CD14-positive monocyte (primary cell): ENCODE measurements at regions not wholly inside any gene's neighbourhood (a gene's known extent, or its start where the extent isn't known, plus 50 kb on each side); places are given as distances from the start of the nearest gene placed in this dataset.

ENCODE experiments used
- DNase-seq, 3 donors: peaks; one replicate each; pipeline ENCODE4 v3.0.0-alpha.2; 2011 to 2022
- H2AFZ ChIP-seq: 2 replicates; pipeline ENCODE4 v1.6.0; 2012; ENCODE audit warnings: mild to moderate bottlenecking, low read depth, low read length, inconsistent platforms; ENCODE audit not compliant: insufficient read depth, poor library complexity, severe bottlenecking
- H3K27ac ChIP-seq, 2 donors: 1 replicate in 1 of 2; 2 replicates in 1 of 2; pipeline ENCODE4 v1.5.1; 2012 to 2013; ENCODE audit warnings: low read length in 2 of 2, control low read depth in 1 of 2, inconsistent platforms in 1 of 2, low read depth in 1 of 2, mild to moderate bottlenecking in 1 of 2
- H3K27me3 ChIP-seq, 2 donors: one replicate each; pipeline versions ENCODE4 v1.6.0 to v1.6.1; 2011 to 2013; ENCODE audit warnings: low read length in 2 of 2; ENCODE audit not compliant: control insufficient read depth in 2 of 2, insufficient read depth in 2 of 2
- H3K36me3 ChIP-seq, 2 donors: replicated peaks in 1 of 2; 1 replicate in 1 of 2; 2 replicates in 1 of 2; pipeline versions ENCODE4 v1.5.1 to v1.6.1; 2012 to 2013; ENCODE audit warnings: low read length in 2 of 2, control low read depth in 1 of 2, inconsistent platforms in 1 of 2, mild to moderate bottlenecking in 1 of 2; ENCODE audit not compliant: insufficient read depth in 2 of 2, control insufficient read depth in 1 of 2
- H3K4me1 ChIP-seq, 2 donors: 1 replicate in 1 of 2; 2 replicates in 1 of 2; pipeline versions ENCODE4 v1.5.1 to v1.6.1; 2012 to 2013; ENCODE audit warnings: low read length in 2 of 2, control low read depth in 1 of 2, inconsistent platforms in 1 of 2, mild to moderate bottlenecking in 1 of 2, moderate library complexity in 1 of 2; ENCODE audit not compliant: insufficient read depth in 2 of 2, control insufficient read depth in 1 of 2
- H3K4me2 ChIP-seq: replicated peaks from 2 replicates; pipeline ENCODE3; 2012; ENCODE audit warnings: low read length, moderate library complexity, mild to moderate bottlenecking; ENCODE audit not compliant: poor library complexity, severe bottlenecking; ENCODE audit errors: extremely low read depth
- H3K4me3 ChIP-seq, 3 experiments: fragments of 200-600 bp in 1 of 3; sonication (generic) in 1 of 3; replicated peaks in 1 of 3; 1 replicate in 2 of 3; 2 replicates in 1 of 3; pipeline ENCODE4 v1.5.1; 2011 to 2013; ENCODE audit warnings: low read length in 3 of 3, mild to moderate bottlenecking in 3 of 3, control low read depth in 2 of 3, low read depth in 2 of 3, inconsistent platforms in 1 of 3, moderate library complexity in 1 of 3
- H3K79me2 ChIP-seq: 2 replicates; pipeline ENCODE4 v1.6.0; 2012; ENCODE audit warnings: mild to moderate bottlenecking, control low read depth, inconsistent platforms, low read length, moderate library complexity; ENCODE audit not compliant: insufficient read depth
- H3K9ac ChIP-seq: 2 replicates; pipeline ENCODE4 v1.6.0; 2017; ENCODE audit warnings: low read length, mild to moderate bottlenecking; ENCODE audit not compliant: insufficient read depth, poor library complexity, severe bottlenecking
- H3K9me3 ChIP-seq, 2 donors: replicated peaks in 1 of 2; 1 replicate in 1 of 2; 2 replicates in 1 of 2; pipeline versions ENCODE4 v1.5.1 to v1.6.1; 2012 to 2013; ENCODE audit warnings: low read length in 2 of 2, control low read depth in 1 of 2; ENCODE audit not compliant: control insufficient read depth in 1 of 2, insufficient read depth in 1 of 2
- H4K20me1 ChIP-seq: 2 replicates; pipeline ENCODE4 v1.6.0; 2012; ENCODE audit warnings: mild to moderate bottlenecking, low read length, control low read depth, moderate library complexity; ENCODE audit not compliant: insufficient read depth
- H3K27ac Mint-ChIP-seq, 7 donors: one replicate each; pipeline ENCODE4 v1.8.0; 2020; ENCODE audit warnings: mild to moderate bottlenecking in 7 of 7, mixed read lengths in 7 of 7, moderate library complexity in 6 of 7, inconsistent platforms in 2 of 7
- H3K27me3 Mint-ChIP-seq, 3 donors: one replicate each; pipeline ENCODE4 v1.8.0; 2021 to 2022; ENCODE audit warnings: low read depth in 3 of 3, mild to moderate bottlenecking in 3 of 3, mixed read lengths in 3 of 3, moderate library complexity in 3 of 3, inconsistent platforms in 1 of 3
- H3K36me3 Mint-ChIP-seq, 2 donors: one replicate each; pipeline ENCODE4 v1.8.0; 2020; ENCODE audit warnings: mixed read lengths in 2 of 2, inconsistent platforms in 1 of 2, mild to moderate bottlenecking in 1 of 2
- H3K4me1 Mint-ChIP-seq: one replicate; pipeline ENCODE4 v1.8.0; 2020; ENCODE audit warnings: mild to moderate bottlenecking, mixed read lengths
- H3K4me3 Mint-ChIP-seq, 2 donors: one replicate each; pipeline ENCODE4 v1.8.0; 2020; ENCODE audit warnings: mild to moderate bottlenecking in 2 of 2, mixed read lengths in 2 of 2, moderate library complexity in 1 of 2
- H3K9me3 Mint-ChIP-seq, 7 donors: one replicate each; pipeline ENCODE4 v1.8.0; 2020 to 2022; ENCODE audit warnings: mixed read lengths in 7 of 7, mild to moderate bottlenecking in 6 of 7, moderate library complexity in 6 of 7, inconsistent platforms in 2 of 7
- CTCF ChIP-seq: fragments of 200-600 bp; IDR thresholded peaks from one replicate; pipeline ENCODE4 v1.8.0; 2022; ENCODE audit warnings: antibody characterized with exemption, mild to moderate bottlenecking
- WGBS: methylation state at CpG from one replicate; pipeline ENCODE4 v1.1.5; 2013; ENCODE audit warnings: missing lambda C conversion rate; ENCODE audit not compliant: insufficient coverage; 5-methylcytosine and 5-hydroxymethylcytosine counted together
- intact Hi-C, 2 donors: fragments of 100-400 bp; cut with micrococcal nuclease; formaldehyde crosslinking; loops; one replicate each; pipeline versions ENCODE4 v1.15.0 to v1.15.1; 2023

DNA sequence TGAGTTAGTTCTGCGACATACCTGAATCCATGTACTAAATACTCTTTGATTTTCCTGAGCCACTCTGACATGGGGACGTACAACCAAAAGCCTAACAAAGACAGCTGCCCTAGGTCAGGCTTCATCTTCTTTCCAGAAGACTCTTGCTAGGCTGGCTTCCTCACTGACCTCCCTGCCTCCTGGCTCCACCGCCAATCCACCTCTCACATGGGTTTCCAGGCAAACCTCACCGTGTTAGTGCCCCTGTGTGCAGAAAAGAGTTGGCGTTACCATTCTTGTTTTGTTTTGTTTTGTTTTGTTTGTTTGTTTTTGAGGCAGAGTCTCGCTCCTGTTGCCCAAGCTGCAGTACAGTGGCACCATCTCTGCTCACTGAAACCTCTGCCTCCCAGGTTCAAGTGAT, 135.3 kb downstream of the WSCD1 start:
- H3K27ac ChIP-seq: no peak overlapping the region
- TF ChIP-seq CTCF: no peak
- no peak overlapping the region for H3K4me3 ChIP-seq
- DNase-seq: no peak
- Mint-ChIP-seq H3K36me3 (no peaks in the 10 kb centered on the region), H3K9me3 (peaks cover 0 to 2% (median 2%) of the 10 kb centered on the region in 7 donors), H3K27me3 (peaks cover 4 to 13% (median 8%) of the 10 kb centered on the region in 3 donors), H3K27ac (no peak overlapping the region), H3K4me3 (no peak overlapping the region), H3K4me1 (no peaks in the 10 kb centered on the region)
- H3K4me1 ChIP-seq: no peaks in the 10 kb centered on the region
- H4K20me1 ChIP-seq: no peaks in the 10 kb centered on the region
- no peaks in the 10 kb centered on the region for H3K36me3 ChIP-seq
- no peak overlapping the region for H3K9ac ChIP-seq
- H2AFZ ChIP-seq: no peak overlapping the region
- no peaks in the 10 kb centered on the region for H3K27me3 ChIP-seq
- H3K4me2 ChIP-seq: no peak overlapping the region
- WGBS: 86% methylated on average over 3 of the region's 6 CpGs
- no peaks in the 10 kb centered on the region for H3K9me3 ChIP-seq
- intact Hi-C loops: no loop called here
- no peaks in the 10 kb centered on the region for H3K79me2 ChIP-seq

- Histone ChIP-seq H3K9ac (no peak overlapping the region), H3K27me3 (no peaks in the 10 kb centered on the region), H3K4me3 (no peak overlapping the region), H3K27ac (no peak overlapping the region), H3K4me1 (no peaks in the 10 kb centered on the region), H3K79me2 (no peaks in the 10 kb centered on the region), H3K36me3 (no peaks in the 10 kb centered on the region), H4K20me1 (no peaks in the 10 kb centered on the region), H2AFZ (no peak overlapping the region), H3K4me2 (no peak overlapping the region), H3K9me3 (no peaks in the 10 kb centered on the region)
- no peak for DNase-seq
- peaks cover 0 to 2% (median 2%) of the 10 kb centered on the region in 7 donors for H3K9me3 Mint-ChIP-seq
- H3K27ac Mint-ChIP-seq: no peak overlapping the region
- WGBS: 73% methylated on average over 4 of the region's 4 CpGs
- H3K4me3 Mint-ChIP-seq: no peak overlapping the region
- intact Hi-C loops: no loop called here
- peaks cover 4 to 13% (median 8%) of the 10 kb centered on the region in 3 donors for H3K27me3 Mint-ChIP-seq
- no peak for TF ChIP-seq CTCF
- H3K4me1 Mint-ChIP-seq: no peaks in the 10 kb centered on the region
- H3K36me3 Mint-ChIP-seq: no peaks in the 10 kb centered on the region
Observed at GRCh38 chr17:6205033-6205432, 134.9 kb downstream of the WSCD1 start.
